Loucy (cell line): ENCODE measurements at regions not wholly inside any gene's neighbourhood (a gene's known extent, or its start where the extent isn't known, plus 50 kb on each side); places are given as distances from the start of the nearest gene placed in this dataset.

Source experiments
- H2AFZ ChIP-seq: fragments of 200-600 bp; sonication (generic); 2 replicates; pipeline ENCODE4 v1.6.0; 2016; ENCODE audit warnings: antibody characterized with exemption, mild to moderate bottlenecking, low read length, moderate library complexity
- H3F3A ChIP-seq: fragments of 200-600 bp; 2 replicates; pipeline ENCODE4 v1.6.0; 2016; ENCODE audit warnings: antibody characterized with exemption, low read depth, mild to moderate bottlenecking
- H3K27me3 ChIP-seq: fragments of 200-600 bp; sonication (generic); 2 replicates; pipeline ENCODE4 v1.6.1; 2014; ENCODE audit warnings: low read length, mild to moderate bottlenecking; ENCODE audit not compliant: insufficient read depth, poor library complexity, severe bottlenecking
- H3K36me3 ChIP-seq: fragments of 200-600 bp; sonication (generic); 2 replicates; pipeline ENCODE4 v1.6.1; 2016; ENCODE audit warnings: low read length; ENCODE audit not compliant: insufficient read depth
- H3K4me1 ChIP-seq: fragments of 200-600 bp; sonication (generic); 2 replicates; pipeline ENCODE4 v1.5.1; 2014; ENCODE audit warnings: low read length, mild to moderate bottlenecking; ENCODE audit not compliant: insufficient read depth, poor library complexity, severe bottlenecking
- H3K4me2 ChIP-seq: fragments of 200-600 bp; sonication (generic); 2 replicates; pipeline ENCODE4 v1.6.0; 2014; ENCODE audit warnings: antibody characterized with exemption, low read length, low read depth, mild to moderate bottlenecking; ENCODE audit not compliant: poor library complexity, severe bottlenecking
- H3K4me3 ChIP-seq: fragments of 200-600 bp; sonication (generic); 2 replicates; pipeline ENCODE4 v1.5.1; 2014; ENCODE audit warnings: low read length, mild to moderate bottlenecking, mixed read lengths; ENCODE audit not compliant: poor library complexity, severe bottlenecking
- H3K79me2 ChIP-seq: fragments of 200-600 bp; sonication (generic); 2 replicates; pipeline ENCODE4 v1.6.1; 2014; ENCODE audit warnings: low read length; ENCODE audit not compliant: insufficient read depth
- H3K9ac ChIP-seq: fragments of 200-600 bp; sonication (generic); 2 replicates; pipeline ENCODE4 v1.6.0; 2014; ENCODE audit warnings: mild to moderate bottlenecking, low read depth, low read length, moderate library complexity; ENCODE audit not compliant: poor library complexity, severe bottlenecking
- H3K9me2 ChIP-seq: fragments of 200-600 bp; sonication (generic); replicated peaks from 2 replicates; pipeline ENCODE4 v1.6.1; 2016; ENCODE audit warnings: low read depth, low read length, mixed read lengths
- H3K9me3 ChIP-seq: fragments of 200-600 bp; sonication (generic); 2 replicates; pipeline ENCODE4 v1.6.1; 2014; ENCODE audit warnings: mild to moderate bottlenecking, antibody characterized with exemption, low read length, low read depth; ENCODE audit not compliant: insufficient read depth
- H4K20me1 ChIP-seq: fragments of 200-600 bp; sonication (generic); 2 replicates; pipeline ENCODE4 v1.6.0; 2014; ENCODE audit warnings: antibody characterized with exemption, low read length, mild to moderate bottlenecking; ENCODE audit not compliant: insufficient read depth, poor library complexity, severe bottlenecking
- EZH2phosphoT487 ChIP-seq: fragments of 200-600 bp; IDR thresholded peaks from 2 replicates; pipeline ENCODE4 v1.6.1; 2018; ENCODE audit warnings: antibody characterized with exemption, mild to moderate bottlenecking, moderate library complexity, borderline replicate concordance
- TF ChIP-seq, protein P1 (sequence below): fragments of 200-600 bp; sonication (generic); conservative IDR thresholded peaks from 2 replicates; pipeline ENCODE4 v1.5.1; 2014; ENCODE audit warnings: mild to moderate bottlenecking, antibody characterized with exemption, low read length

DNA sequence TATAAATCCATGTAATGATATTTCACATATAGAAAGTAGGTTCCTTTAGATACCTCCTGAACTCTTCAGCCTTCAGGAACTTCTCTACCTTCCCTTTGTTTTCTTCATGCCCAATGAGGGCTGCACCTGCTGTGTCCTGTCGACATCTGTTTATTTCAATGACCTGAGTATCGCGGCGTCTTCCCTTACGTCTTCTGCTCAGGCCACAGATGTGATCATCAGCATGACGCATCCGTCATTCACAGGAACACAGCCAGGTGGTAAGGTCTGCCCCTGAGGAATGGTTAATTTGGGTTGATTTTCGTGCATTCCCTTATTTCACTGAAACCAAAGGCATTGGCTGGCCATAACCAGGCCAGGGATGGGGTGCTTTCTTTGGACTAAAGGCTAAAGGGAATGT is 217.1 kb downstream of the MED10 start:
- no peak overlapping the region for H3K4me2 ChIP-seq
- H3K36me3 ChIP-seq, result no peaks in the 10 kb centered on the region
- no peaks in the 10 kb centered on the region for H3K4me1 ChIP-seq
- H3K9me3 ChIP-seq, result no peaks in the 10 kb centered on the region
- TF ChIP-seq, protein P1, sequence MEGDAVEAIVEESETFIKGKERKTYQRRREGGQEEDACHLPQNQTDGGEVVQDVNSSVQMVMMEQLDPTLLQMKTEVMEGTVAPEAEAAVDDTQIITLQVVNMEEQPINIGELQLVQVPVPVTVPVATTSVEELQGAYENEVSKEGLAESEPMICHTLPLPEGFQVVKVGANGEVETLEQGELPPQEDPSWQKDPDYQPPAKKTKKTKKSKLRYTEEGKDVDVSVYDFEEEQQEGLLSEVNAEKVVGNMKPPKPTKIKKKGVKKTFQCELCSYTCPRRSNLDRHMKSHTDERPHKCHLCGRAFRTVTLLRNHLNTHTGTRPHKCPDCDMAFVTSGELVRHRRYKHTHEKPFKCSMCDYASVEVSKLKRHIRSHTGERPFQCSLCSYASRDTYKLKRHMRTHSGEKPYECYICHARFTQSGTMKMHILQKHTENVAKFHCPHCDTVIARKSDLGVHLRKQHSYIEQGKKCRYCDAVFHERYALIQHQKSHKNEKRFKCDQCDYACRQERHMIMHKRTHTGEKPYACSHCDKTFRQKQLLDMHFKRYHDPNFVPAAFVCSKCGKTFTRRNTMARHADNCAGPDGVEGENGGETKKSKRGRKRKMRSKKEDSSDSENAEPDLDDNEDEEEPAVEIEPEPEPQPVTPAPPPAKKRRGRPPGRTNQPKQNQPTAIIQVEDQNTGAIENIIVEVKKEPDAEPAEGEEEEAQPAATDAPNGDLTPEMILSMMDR, result no peak
- TF ChIP-seq EZH2phosphoT487, result no peak
- no peak overlapping the region for H3K9ac ChIP-seq
- H3K79me2 ChIP-seq, result no peaks in the 10 kb centered on the region
- no peaks in the 10 kb centered on the region for H3K27me3 ChIP-seq
- H3K4me3 ChIP-seq, result no peak overlapping the region
- H3K9me2 ChIP-seq, result no peaks in the 10 kb centered on the region
- no peaks in the 10 kb centered on the region for H3F3A ChIP-seq
- no peaks in the 10 kb centered on the region for H4K20me1 ChIP-seq
- no peak overlapping the region for H2AFZ ChIP-seq

DNA sequence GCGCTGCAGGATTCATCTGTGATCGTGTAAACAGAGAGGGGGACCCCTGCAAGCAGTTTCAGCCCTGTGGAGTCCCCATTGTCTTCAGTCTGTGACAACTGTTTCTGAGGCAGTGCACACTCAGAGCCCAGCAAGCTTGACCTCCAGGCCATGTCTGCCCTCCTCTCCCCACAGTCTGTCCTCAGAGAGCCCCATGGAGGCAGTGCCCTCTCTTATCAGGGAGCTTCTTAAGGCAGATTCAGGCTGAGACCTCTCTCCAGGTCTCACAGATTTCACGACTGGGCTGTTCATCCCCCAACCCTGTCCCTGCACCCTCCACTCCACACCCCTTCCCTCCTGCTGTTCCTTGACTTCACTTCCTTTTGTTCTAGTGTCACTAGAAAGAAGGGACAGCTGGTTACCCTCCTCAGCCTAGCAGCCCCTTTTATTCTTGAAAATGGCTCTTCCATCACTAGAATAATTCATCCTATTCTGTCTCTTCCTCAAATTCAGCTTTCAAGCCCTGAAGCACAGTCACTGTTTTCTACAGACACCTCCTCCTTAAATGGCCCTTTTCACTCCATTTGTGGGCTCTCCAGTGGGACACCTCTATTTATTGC is 218.4 kb downstream of the MED10 start:
- Histone ChIP-seq H3K36me3 (no peaks in the 10 kb centered on the region), H2AFZ (no peak overlapping the region), H3F3A (no peaks in the 10 kb centered on the region), H3K9me2 (no peaks in the 10 kb centered on the region), H3K9me3 (no peaks in the 10 kb centered on the region; the same call in 1 of the 2 replicates), H3K27me3 (no peaks in the 10 kb centered on the region), H3K4me2 (no peak overlapping the region), H3K79me2 (no peaks in the 10 kb centered on the region), H3K4me3 (no peak overlapping the region), H4K20me1 (no peaks in the 10 kb centered on the region), H3K9ac (no peak overlapping the region), H3K4me1 (no peaks in the 10 kb centered on the region)
- TF ChIP-seq, protein P1, result no peak
- TF ChIP-seq EZH2phosphoT487, result no peak

DNA sequence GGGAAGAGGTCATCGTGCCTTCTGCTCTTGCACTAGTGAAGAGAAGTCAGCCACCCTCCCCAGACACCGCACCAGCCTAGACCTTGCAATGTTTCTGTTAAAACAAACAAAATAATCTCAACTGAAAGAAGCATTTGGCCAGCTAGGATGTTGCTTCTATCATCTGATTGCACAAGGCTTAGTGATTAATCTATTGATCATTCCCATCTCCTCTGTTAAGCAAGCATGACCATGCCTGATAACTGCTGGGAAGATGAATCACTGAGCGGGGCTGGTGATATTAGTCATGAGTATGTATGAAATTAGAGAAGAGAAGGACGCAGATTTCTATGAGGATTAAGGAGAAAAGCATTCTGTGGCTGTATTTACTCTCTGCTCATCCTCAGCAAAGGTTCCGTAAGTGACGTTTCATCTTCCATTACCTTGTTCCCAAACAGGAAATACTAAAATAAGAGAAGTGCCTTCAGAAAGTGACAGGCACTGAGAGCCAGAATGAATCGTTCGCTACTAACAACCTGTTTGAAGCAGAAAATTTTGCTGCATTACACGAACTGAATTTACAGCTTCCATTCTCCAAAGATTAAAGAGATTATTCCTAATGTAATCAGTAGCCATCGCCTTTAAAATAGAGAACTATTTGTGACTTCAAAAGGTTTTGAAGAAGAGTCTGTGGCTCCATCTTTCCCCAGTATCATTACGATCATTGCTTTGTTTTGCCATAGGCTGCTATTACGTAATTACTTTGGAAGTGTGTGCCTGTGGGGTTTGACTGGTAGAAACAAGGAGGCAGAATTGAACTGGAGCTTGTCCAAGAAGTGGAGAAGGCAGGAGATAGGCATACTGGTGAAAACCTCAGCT is 219.1 kb downstream of the MED10 start:
- Histone ChIP-seq H3K27me3 (no peaks in the 10 kb centered on the region), H3K9ac (no peak overlapping the region), H3K9me3 (no peaks in the 10 kb centered on the region; the same call in 1 of the 2 replicates), H4K20me1 (no peaks in the 10 kb centered on the region), H3K36me3 (no peaks in the 10 kb centered on the region), H3K4me1 (no peaks in the 10 kb centered on the region), H3K79me2 (no peaks in the 10 kb centered on the region), H2AFZ (no peak overlapping the region), H3K4me3 (no peak overlapping the region), H3F3A (no peaks in the 10 kb centered on the region), H3K4me2 (no peak overlapping the region), H3K9me2 (no peaks in the 10 kb centered on the region)
- TF ChIP-seq, protein P1, result no peak
- TF ChIP-seq EZH2phosphoT487, result no peak
